IMR-90 (cell line): ENCODE measurements at regions not wholly inside any gene's neighbourhood (a gene's known extent, or its start where the extent isn't known, plus 50 kb on each side); places are given as distances from the start of the nearest gene placed in this dataset.

Source experiments
- POLR2A ChIP-seq: IDR thresholded peaks from 2 replicates; pipeline ENCODE4 v1.6.1; 2012; ENCODE audit warnings: mild to moderate bottlenecking, low read depth, low read length
- RCOR1 ChIP-seq: IDR thresholded peaks from 2 replicates; pipeline ENCODE4 v1.6.1; 2012; ENCODE audit warnings: mild to moderate bottlenecking, low read length, improper control_type of control experiment; ENCODE audit not compliant: insufficient replicate concordance
- TF ChIP-seq, protein P1 (sequence below): conservative IDR thresholded peaks from 2 replicates; pipeline ENCODE4 v1.5.1; 2012; ENCODE audit warnings: mild to moderate bottlenecking, low read depth, low read length, improper control_type of control experiment

DNA sequence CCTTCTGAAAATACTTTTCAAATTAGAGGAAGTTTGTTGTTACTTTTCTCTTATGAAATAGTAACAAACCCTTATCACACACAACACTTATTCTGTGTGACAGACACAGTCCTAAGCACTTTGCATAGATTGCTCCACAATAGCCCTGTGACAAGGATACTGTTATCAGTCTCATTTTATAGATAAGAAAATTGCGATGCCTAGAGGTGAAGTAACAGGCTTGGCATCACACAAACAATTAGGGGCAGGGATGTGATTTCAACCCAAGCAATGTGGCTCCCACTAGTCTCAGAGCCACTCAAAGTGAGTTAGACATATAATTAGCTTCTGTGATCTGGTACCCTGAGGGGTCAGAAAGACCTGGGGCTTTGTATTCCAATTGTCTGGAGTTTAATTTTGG lies 339.9 kb downstream of the FBXO8 start:
- no peak for TF ChIP-seq POLR2A
- TF ChIP-seq, protein P1, sequence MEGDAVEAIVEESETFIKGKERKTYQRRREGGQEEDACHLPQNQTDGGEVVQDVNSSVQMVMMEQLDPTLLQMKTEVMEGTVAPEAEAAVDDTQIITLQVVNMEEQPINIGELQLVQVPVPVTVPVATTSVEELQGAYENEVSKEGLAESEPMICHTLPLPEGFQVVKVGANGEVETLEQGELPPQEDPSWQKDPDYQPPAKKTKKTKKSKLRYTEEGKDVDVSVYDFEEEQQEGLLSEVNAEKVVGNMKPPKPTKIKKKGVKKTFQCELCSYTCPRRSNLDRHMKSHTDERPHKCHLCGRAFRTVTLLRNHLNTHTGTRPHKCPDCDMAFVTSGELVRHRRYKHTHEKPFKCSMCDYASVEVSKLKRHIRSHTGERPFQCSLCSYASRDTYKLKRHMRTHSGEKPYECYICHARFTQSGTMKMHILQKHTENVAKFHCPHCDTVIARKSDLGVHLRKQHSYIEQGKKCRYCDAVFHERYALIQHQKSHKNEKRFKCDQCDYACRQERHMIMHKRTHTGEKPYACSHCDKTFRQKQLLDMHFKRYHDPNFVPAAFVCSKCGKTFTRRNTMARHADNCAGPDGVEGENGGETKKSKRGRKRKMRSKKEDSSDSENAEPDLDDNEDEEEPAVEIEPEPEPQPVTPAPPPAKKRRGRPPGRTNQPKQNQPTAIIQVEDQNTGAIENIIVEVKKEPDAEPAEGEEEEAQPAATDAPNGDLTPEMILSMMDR, result no peak
- TF ChIP-seq RCOR1, result no peak
